Endothelial cell of umbilical vein (primary cell): ENCODE measurements at regions not wholly inside any gene's neighbourhood (a gene's known extent, or its start where the extent isn't known, plus 50 kb on each side); places are given as distances from the start of the nearest gene placed in this dataset.

Source experiments
- CTCF ChIP-seq, 2 donors: IDR thresholded peaks; 1 replicate in 1 of 2; 2 replicates in 1 of 2; pipeline ENCODE4 v1.5.1; 2011; ENCODE audit warnings: low read length in 2 of 2, mild to moderate bottlenecking in 2 of 2, moderate library complexity in 2 of 2, control low read depth in 1 of 2, inconsistent platforms in 1 of 2, low read depth in 1 of 2; ENCODE audit not compliant: insufficient read depth in 1 of 2; ENCODE audit errors: extremely low read depth in 1 of 2
- EZH2 ChIP-seq: IDR thresholded peaks from 2 replicates; pipeline ENCODE4 v1.6.1; 2012; ENCODE audit warnings: borderline replicate concordance, low read depth, mild to moderate bottlenecking, moderate library complexity, low read length, inconsistent platforms; ENCODE audit not compliant: severe bottlenecking
- FOS ChIP-seq: IDR thresholded peaks from 2 replicates; pipeline ENCODE4 v1.6.1; 2011; ENCODE audit warnings: mild to moderate bottlenecking, low read length, moderate library complexity, borderline replicate concordance; ENCODE audit not compliant: insufficient read depth
- GATA2 ChIP-seq: IDR thresholded peaks from 2 replicates; pipeline ENCODE4 v1.7.0; 2011; ENCODE audit warnings: low read depth, mild to moderate bottlenecking, moderate library complexity, mixed read lengths, low read length; ENCODE audit not compliant: insufficient read length, insufficient read depth
- JUN ChIP-seq: IDR thresholded peaks from 2 replicates; pipeline ENCODE4 v1.6.1; 2011; ENCODE audit warnings: borderline replicate concordance, low read depth; ENCODE audit not compliant: insufficient read length, insufficient read depth
- MAX ChIP-seq: IDR thresholded peaks from 2 replicates; pipeline ENCODE4 v1.6.1; 2011; ENCODE audit not compliant: insufficient read depth, insufficient read length
- MYC ChIP-seq: IDR thresholded peaks from one replicate; pipeline ENCODE4 v1.6.1; 2011; ENCODE audit warnings: mild to moderate bottlenecking, low read depth, low read length
- POLR2A ChIP-seq: IDR thresholded peaks from 2 replicates; pipeline ENCODE4 v1.6.1; 2012; ENCODE audit warnings: low read depth, mild to moderate bottlenecking, control low read depth, low read length
- POLR2AphosphoS5 ChIP-seq: IDR thresholded peaks from 2 replicates; pipeline ENCODE4 v1.6.1; 2012; ENCODE audit warnings: low read depth, mild to moderate bottlenecking, control low read depth, low read length, moderate library complexity; ENCODE audit not compliant: insufficient read depth

- TF ChIP-seq EZH2 (no peak), CTCF (IDR thresholded peaks at IDR 0.05; ENCODE audit: extremely low read depth in 1 of 2, insufficient read depth in 1 of 2, low read depth in 1 of 2, low read length in 2 of 2) (no peak), POLR2AphosphoS5 (no peak), POLR2A (no peak), GATA2 (no peak), MYC (no peak), JUN (no peak), FOS (no peak), MAX (no peak)
Observed at GRCh38 chr2:177036747-177037146, 175.8 kb upstream of the HNRNPA3 start.
